Uterus (tissue), 2 donors: ENCODE measurements at regions not wholly inside any gene's neighbourhood (a gene's known extent, or its start where the extent isn't known, plus 50 kb on each side); places are given as distances from the start of the nearest gene placed in this dataset.

Source experiments
- CTCF ChIP-seq, 4 experiments: fragments of 200-600 bp in 2 of 4; fragments of 450-650 bp in 2 of 4; sonication (generic) in 2 of 4; IDR thresholded peaks; one replicate each; pipeline ENCODE4 v1.5.1; 2016 to 2019; ENCODE audit warnings: antibody characterized with exemption in 4 of 4, mild to moderate bottlenecking in 2 of 4, moderate library complexity in 1 of 4
- POLR2A ChIP-seq, 2 donors: fragments of 450-650 bp; IDR thresholded peaks; one replicate each; pipeline ENCODE4 v1.6.1; 2016; ENCODE audit warnings: antibody characterized with exemption in 2 of 2, mild to moderate bottlenecking in 1 of 2, moderate library complexity in 1 of 2

DNA sequence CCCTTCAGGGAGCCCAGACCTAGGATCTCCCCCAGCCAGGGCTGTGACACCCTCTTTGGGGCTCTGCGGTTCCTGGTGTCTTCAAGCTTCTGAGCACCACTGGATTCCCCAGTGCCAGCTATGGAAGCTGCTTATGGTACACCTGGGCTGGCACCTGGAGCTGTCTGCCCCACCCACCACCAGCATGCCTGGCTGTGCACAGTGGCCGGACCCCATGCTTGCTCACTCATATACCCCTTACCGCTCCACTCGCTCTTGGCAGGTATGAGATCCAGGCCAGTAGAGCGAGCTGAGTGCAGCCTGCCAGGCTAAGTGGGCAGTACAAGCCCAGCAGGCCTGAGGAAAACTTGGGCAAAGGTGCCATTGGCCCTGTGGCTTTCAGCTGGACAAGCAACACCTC lies 114.0 kb downstream of the DACT1 start:
- no peak for TF ChIP-seq CTCF (IDR thresholded peaks at IDR 0.05)
- no peak for TF ChIP-seq POLR2A (IDR thresholded peaks at IDR 0.05)
